ENCODE measurements at regions not wholly inside any gene's neighbourhood (a gene's known extent, or its start where the extent isn't known, plus 50 kb on each side); places are given as distances from the start of the nearest gene placed in this dataset.

DNA sequence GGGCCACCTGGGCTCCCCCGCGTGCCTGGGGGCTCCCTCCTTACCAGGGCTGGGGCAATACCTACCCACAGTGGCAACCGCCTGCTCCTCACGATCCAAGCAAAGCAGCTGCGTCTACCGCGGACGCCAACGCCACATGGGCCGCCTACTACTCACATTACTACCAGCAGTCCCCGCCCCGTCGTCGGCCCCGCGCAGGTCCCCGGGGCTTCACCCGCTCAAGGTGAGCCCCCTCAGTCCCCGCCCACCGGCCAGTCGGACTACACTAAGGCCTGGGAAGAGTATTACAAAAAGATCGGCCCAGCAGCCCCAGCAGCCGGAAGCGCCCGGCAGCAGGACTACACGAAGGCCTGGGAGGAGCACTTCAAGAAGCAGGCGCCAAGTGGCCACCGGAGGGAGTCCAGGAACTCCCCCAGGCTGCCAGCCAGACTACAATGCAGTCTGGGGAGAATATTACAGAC is 106.0 kb upstream of the MTAP start:
- TF ChIP-seq, protein P1, sequence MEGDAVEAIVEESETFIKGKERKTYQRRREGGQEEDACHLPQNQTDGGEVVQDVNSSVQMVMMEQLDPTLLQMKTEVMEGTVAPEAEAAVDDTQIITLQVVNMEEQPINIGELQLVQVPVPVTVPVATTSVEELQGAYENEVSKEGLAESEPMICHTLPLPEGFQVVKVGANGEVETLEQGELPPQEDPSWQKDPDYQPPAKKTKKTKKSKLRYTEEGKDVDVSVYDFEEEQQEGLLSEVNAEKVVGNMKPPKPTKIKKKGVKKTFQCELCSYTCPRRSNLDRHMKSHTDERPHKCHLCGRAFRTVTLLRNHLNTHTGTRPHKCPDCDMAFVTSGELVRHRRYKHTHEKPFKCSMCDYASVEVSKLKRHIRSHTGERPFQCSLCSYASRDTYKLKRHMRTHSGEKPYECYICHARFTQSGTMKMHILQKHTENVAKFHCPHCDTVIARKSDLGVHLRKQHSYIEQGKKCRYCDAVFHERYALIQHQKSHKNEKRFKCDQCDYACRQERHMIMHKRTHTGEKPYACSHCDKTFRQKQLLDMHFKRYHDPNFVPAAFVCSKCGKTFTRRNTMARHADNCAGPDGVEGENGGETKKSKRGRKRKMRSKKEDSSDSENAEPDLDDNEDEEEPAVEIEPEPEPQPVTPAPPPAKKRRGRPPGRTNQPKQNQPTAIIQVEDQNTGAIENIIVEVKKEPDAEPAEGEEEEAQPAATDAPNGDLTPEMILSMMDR (IDR thresholded peaks at IDR 0.05) = no peak
- no peak for TF ChIP-seq POLR2A (IDR thresholded peaks at IDR 0.05)
